ENCODE measurements at regions not wholly inside any gene's neighbourhood (a gene's known extent, or its start where the extent isn't known, plus 50 kb on each side); places are given as distances from the start of the nearest gene placed in this dataset.

GRCh38 chr13:74409551-74409950 is 275.3 kb upstream of the KLF12 start:
- TF ChIP-seq POLR2A (IDR thresholded peaks at IDR 0.05) (no peak), CTCF (IDR thresholded peaks at IDR 0.05) (no peak)
